Urothelium cell line (cell line): ENCODE measurements at regions not wholly inside any gene's neighbourhood (a gene's known extent, or its start where the extent isn't known, plus 50 kb on each side); places are given as distances from the start of the nearest gene placed in this dataset.

ENCODE experiments used
- DNase-seq: peaks from one replicate; pipeline ENCODE4 v3.0.0; 2011; ENCODE audit warnings: low spot score, mixed read lengths
- FAIRE-seq: peaks from 2 replicates; lab custom pipeline; 2011; peaks lifted over from hg19 to GRCh38; lab: Jason Lieb, UNC

DNA sequence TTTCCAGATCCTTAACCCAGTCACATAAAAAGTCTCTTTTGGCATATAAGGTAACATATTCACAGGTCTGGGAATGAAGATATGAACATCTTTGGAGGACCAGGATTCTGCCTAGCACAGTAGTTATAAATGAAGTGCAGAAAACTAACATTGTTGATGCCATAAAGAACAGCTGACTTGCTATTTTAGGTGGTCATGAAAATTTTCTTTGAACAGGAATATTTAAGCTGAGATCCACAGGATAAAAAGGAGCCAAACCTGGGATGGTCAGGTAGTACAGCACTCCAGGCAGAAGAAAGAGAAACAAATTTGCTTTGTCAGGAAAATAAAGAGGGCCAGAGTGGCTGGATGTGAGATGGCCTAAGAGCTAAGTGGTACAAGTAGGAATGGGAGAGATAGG is 80.0 kb downstream of the CENPW start:
- DNase-seq = no peak
- no peak for FAIRE-seq

DNA sequence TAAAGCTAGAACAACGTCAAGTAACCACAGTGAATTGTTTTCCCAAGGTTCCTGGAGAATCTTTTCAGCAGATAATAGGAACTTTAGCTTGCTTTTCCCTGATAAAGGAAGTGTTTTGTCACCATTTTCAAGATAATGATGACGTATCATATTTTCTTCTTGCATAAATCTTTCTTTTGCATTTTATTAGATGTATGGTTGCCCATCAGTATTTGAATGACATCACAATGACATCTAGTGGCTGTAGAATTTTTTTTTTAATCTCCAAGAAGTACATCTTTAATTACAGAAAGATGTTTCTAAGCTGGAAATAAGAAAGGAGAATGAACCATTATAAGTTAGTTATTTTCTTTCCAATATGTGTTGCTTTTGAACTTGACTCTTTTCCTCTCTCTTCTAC is 83.0 kb downstream of the CENPW start:
- FAIRE-seq = no peak

DNA sequence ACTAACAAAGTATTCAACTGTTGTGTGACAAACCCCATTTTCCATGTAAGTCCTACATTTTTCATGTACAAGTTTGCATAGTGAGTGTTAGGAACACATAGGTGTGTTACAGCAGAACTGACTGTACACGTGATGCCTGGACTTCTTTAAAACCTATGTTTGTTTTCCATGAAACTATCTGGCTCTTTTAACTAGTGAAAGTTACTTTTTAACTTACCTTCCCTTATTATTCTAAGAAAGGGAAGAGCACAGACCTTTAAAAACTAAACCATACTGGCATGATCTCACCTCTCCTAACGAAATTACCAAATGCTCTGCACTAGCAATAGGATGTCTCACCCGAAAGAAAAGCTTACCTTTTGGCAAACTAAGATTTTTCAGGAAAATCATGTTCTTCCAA is 87.8 kb downstream of the CENPW start:
- DNase-seq (no peak), FAIRE-seq (no peak)

More for the DNA sequence above, 83.0 kb downstream of the CENPW start:
- no peak for DNase-seq

DNA sequence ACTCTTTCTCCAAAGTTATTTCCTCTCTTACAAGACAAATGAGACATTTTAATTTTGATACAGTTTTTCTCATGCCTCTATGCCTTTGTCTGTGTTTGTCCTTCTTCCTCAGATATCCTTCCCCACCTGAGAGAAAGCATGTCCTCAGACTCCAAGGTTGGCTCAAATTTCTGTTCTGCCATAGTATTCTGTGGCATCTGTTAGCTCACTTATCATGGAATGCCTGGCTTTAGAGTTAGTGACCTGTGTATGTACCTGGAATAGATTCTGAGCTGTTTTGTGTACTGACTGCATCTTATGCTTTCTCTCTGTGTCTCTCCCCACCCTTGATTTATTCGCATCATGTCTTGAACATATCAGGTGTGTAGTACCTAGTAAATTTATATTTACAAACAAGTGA is 90.0 kb downstream of the CENPW start:
- no peak for FAIRE-seq

DNA sequence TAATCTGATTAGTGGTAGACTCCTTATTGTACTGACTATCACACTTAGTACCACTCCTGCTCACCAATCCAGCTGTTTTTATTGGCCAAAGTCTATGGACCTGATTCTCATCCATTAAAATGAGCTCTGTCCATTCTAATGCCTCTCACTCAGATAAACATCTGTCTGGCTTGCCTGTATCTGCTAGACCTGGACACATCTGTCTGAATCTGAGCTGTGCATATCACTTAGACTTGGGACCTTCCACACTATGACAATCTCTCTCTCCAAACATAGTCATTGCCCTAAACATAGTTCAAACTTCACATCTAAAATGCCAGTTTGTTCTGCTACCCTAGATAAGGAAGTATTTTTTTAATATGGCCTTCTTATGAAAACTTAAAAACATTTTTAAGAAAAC is 92.6 kb downstream of the CENPW start:
- no peak for FAIRE-seq
- no peak for DNase-seq

More for the DNA sequence above, 90.0 kb downstream of the CENPW start:
- DNase-seq = no peak

DNA sequence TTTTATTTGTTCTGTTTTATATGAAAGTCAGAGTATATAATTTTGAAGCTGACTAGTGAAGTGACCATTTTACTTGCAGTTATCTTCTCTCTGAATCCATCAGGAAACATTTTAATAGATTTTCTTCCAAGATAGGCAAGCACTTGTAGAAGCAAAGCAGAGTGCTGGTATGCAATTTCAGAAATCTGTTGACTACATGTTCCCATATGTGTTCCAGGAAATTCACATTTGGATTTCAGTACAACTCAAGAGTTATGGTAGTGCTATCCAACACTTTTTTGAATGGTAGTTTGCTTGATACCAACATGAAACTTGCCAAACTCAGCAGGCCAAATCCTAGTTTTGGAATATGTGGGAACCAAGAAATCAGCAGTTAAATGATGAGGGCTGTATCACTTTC is 94.0 kb downstream of the CENPW start:
- DNase-seq (no peak), FAIRE-seq (no peak)

DNA sequence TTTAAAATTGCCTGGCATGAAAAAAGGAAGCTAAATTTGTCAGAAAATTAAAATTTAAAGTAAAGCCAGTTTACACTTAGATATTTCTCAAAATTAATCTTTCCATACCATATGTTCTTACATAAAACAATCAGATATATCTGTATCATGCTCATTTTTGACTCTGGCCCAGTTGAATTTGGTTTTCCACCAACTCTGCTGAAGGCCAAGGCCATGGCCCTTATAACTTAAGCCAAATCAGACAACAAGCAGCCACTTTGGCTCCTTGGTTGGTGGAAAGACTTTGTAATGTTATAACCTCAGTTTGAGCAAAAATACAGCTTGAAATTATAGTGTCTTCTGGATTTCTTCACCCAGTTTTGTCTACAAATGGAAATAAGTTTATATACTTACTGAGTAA is 97.3 kb downstream of the CENPW start:
- FAIRE-seq (no peak), DNase-seq (no peak)

DNA sequence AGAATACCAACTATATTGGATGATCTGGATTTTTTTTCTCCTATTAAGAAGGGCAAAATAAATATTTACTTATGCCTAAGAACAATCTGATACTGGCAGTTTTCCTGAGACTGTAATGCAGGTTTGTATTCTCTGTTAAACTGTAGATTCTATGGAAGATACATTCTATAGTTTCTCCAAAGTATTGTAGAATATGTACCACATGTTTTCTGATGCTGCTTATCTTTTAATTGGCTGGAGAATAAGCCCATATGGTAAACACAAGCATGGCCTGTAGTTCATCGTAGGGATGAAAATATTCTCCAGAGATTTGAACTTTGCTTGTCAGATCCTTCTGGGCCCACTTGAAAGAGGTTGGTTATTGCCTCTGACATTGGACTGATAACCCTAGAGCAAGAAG is 99.1 kb downstream of the CENPW start:
- no peak for FAIRE-seq

DNA sequence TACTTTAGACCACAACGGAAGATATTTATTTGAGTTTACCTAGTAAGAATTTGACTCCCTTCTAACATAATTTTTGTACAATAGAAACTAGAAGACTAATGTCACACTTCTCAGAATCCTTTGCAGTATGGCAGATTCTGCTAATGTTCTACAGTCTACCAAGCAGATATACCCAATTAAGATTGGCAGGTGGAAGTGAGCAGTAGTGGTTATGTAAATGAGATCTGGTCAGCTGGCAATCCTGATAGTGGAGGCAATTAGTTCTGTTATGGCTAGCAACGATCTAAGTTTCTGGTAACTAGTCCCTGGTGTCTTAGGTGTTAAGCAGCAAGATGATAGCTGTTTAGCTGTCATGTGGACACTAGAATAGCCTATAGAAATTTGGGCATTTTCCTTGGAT is 101.0 kb downstream of the CENPW start:
- DNase-seq (no peak), FAIRE-seq (no peak)

More for the DNA sequence above, 99.1 kb downstream of the CENPW start:
- no peak for DNase-seq

DNA sequence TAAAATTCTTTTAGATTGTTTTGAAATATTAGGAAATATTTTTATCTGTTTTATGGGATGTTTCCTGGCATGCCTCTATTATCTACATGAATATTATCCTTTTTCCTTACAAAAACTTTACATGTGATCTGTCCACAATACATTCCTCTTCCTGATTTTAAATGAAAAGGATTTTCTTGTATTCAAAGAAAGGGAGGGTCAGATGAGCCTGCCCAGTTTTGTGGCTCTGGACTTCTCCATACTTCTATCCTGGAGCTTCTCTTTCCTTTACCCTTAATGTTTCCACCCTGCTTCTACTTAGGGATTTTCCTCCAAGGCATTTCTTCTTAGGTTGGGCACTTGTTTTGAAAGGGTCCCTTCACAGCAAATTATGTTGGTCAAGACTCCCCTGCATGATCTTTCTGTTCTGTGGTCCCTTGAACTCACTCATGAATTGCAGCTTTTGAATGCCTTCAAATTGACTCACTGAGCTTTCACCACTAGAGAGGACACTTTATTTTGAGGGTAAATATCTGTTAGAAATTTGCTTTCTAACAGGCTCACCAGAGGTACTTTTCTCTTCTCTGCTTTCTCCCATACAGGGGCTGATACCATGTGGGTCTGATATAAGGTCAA is 104.9 kb downstream of the CENPW start:
- FAIRE-seq = no peak
- DNase-seq = no peak

DNA sequence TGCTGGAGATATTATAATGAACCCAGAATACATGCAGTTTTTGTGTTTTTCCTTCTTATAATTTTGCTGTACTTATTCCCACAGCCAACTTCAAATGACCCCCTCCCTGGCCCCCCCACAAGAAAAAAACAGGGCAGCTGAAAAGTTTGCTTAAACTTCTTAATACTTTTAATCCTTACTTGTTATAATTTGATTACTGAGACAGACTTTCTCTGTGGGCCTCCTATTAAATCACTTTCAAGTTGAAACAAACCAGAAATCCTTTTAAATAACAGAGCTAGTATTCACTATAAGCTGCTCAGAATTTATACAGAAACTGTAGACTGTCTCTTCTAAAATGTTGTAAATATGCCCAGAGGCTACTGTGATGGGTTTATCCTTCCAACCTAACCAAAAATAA is 106.3 kb downstream of the CENPW start:
- DNase-seq (no peak), FAIRE-seq (no peak)

DNA sequence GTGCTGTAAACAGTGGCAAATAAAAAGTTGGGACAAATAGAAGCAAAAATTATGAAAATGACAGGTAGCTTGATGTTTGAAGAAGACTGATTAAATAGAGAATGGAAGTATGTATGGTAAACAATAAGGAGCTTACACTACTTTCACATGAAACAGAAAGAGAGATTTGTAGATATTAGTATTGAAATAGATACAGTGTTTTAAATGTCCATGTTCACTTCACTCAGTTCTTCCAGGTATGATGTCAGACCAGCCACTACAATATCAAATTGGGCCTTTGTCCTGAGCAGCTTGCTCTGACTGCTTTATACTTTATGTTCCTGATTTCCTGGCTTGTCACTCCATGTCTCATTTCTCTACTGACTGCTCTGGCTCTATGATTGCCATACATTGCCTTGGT is 107.5 kb downstream of the CENPW start:
- FAIRE-seq (no peak), DNase-seq (no peak)

DNA sequence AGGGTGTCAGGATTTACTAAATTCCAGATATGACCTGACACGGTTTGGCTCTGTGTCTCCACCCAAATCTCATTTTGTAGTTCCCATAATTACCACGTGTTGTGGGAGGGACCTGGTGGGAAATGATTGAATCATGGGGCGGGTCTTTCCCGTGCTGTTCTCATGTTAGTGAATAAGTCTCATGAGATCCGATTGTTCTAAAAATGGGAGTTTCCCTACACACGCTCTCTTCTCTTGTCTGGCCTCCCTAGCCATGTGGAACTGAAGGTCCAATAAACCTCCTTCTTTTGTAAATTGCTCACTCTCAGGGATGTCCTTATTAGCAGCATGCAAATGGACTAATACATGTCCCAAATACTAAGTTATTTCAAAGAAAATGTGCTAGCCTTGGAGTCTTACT is 121.1 kb downstream of the CENPW start:
- FAIRE-seq = no peak

DNA sequence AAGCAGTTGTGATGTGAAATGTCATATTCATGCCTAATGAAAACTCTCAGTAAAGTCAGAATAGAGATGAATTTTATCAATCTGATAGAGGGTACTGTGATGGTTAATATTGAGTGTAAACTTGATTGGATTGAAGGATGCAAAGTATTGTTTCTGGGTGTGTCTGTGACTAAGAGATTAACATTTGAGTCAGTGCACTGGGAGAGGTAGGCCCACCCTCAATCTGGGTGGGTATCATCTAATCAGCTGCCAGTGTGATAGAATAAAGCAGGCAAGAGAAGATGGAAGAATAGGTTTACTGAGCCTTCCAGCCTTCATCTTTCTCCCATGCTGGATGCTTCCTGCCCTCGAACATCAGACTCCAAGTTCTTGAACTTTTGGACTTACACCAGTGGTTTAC is 124.3 kb downstream of the CENPW start:
- no peak for FAIRE-seq
- DNase-seq = no peak

More for the DNA sequence above, 121.1 kb downstream of the CENPW start:
- no peak for DNase-seq

DNA sequence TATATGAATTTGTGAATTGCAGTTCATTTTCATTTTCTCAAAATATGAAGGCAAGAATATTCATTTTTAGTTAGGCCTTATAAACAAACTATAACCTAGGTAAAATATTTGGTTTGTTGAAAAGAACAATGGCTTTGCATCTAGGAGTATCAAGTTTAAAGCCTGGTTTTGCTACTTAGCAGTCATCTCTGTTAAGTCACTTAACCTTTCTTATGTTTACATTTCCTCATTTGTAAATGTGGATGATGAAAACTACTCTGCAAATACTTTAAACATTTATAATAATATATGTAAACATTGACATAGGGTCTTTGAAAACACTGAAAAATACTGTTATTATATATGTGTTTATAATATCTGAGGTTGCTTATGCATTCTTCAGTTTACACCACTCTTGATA is 135.5 kb downstream of the CENPW start:
- FAIRE-seq (no peak), DNase-seq (no peak)

DNA sequence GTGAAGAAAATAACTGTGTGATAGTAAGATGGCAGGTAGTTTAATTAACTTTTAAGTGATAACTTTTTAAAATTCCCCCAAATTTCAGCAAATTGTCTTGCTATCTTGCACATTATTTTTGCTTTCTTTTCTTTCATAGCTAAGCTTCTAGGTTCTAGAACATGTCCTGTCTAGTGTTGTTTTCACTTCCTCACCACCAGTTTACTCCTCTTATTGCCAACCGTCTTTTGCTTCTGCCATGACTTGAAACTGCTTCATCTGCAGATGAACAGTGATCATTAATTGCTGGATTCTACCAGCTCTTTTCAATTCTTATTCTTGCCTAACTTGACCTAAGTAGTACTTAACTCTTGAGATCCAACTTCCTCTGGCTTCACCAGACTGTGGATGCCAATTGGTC is 137.8 kb downstream of the CENPW start:
- FAIRE-seq (no peak), DNase-seq (no peak)

DNA sequence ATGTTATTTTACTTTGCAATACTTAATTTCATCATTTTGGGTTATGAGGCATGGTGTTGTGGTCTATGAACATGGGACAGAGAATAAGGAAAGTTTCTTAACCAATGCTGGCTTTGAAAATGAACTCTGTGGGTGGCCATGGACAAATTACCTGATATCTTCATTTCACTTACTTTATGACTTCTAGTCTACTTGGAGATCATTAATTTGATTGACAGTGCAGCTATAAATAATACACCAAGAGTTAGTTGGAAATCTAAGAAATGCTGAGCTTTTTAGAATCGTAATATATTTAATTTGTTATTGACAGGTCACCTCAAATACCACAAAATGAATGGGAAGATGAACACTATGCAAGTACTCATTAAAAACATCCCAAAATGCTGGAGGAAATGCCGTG is 140.4 kb downstream of the CENPW start:
- DNase-seq (no peak), FAIRE-seq (no peak)

DNA sequence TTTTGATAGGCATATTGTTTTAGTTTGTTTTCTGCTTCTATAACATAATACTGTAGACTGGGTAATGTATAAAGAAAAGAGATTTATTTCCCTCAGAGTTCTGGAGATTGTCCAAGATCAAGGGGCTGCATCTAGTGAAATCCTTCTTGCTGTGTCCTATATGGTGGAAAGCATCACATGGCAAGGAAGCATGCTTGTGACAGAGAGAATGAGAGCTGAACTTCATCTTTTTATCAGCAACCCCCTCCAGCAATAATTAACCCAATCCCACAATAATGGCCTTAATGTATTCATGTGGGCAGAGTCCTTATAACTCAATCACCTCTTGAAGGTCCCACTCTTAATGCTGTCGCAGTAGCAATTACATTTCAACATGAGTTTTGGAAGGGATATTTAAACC is 141.4 kb downstream of the CENPW start:
- no peak for FAIRE-seq
- DNase-seq = no peak

DNA sequence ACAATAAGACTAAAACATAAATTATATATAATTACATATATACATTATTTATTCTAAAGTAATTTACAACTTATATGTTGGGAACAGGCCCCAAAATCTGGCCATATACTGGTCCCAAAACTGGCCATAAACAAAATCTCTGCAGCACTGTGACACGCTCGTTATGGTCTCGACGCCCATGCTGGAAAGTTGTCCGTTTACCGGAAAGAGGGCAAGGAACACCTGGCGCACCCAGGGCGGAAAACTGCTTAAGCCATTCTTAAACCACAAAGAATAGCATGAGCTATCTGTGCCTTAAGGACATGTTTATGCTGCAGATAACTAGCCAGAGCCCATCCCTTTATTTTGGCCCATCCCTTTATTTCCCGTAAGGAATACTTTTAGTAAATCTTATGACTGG is 164.9 kb downstream of the CENPW start:
- no peak for DNase-seq
- no peak for FAIRE-seq

DNA sequence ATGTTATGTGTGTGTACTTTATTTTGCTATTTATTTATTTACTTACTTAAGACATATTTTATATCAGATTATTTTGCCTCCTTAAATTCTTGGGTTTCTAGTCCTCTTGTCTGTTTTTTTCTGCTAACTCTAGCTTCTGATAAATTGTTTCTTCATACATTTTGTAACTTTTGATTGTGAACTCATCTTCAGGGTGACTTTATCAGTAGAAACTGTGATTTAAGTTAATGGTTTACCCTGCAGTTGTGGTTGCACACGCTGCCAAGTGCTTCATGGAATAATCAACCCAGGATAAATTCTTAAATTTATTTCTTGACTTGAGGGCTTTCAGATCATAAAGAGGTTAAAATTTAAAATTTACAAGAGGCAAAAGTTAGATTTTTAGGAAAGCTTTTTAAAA is 173.3 kb downstream of the CENPW start:
- FAIRE-seq (no peak), DNase-seq (no peak)

DNA sequence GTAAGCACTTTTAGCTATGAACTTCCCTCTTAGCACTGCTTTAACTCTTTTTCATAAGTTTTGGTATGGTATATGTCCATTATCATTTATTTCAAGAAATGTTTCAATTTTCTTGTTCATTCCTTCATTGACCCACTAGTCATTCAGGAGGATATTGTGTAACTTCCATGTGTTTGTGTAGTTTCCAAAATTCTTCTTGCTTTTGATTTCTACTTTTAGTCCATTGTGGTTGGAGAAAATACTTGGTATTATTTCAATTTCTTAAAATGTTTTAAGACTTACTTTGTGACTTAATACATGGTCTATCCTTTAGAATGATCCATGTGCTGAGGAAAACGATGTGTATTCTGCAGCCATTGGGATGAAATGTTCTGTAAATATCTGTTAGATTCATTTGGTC is 176.5 kb downstream of the CENPW start:
- FAIRE-seq = no peak
- DNase-seq = no peak

DNA sequence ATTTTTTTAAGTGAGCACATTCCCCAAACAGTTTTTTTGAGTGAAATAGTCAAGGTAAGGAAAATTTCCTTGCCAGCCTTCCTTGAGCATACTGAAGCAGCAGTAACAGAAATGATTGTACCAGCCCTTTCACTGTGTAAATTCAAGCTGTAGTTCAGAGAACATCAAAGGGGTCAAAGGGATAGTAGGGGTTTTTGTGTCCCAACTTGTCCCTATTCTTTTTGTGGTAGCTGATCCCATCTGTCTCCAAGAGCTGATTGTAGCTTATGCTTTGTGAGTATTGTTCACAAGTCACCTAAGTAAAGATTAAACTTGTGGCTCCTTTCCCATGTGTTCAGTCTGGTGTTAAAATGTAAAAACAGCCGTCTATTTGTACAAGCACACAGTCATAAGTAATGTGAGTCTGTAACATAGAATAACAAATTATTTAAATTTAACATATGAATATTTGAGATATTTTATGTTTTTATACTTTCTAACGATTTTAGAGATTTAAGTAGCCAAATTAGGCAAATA is 185.0 kb downstream of the CENPW start:
- no peak for FAIRE-seq

DNA sequence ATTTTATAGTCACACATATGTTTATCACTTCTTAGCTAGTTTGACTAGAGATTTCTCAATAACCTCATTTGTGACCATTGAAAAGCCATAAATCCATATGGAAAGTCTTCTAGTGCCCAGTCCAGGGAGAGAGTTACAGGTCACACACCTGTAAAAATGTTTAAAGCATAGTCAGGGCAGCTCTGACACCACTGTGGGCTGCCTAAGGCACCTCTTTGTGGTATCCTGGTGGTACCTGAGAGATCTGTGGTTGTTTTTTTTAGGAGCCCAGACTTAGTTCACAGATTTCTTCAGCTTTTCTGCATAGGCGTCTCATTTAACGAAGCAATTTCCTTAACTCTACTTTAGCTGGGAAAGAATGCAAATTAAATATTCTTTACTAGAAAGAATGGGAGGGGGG is 186.6 kb downstream of the CENPW start:
- no peak for FAIRE-seq
- DNase-seq = no peak

More for the DNA sequence above, 185.0 kb downstream of the CENPW start:
- no peak for DNase-seq
